Nephron progenitor cell (in vitro differentiated cells): ENCODE measurements at regions not wholly inside any gene's neighbourhood (a gene's known extent, or its start where the extent isn't known, plus 50 kb on each side); places are given as distances from the start of the nearest gene placed in this dataset.

ENCODE experiments used
- DNase-seq: peaks from one replicate; pipeline ENCODE4 v3.0.0; 2021
- H3K27ac Mint-ChIP-seq: 2 replicates; pipeline ENCODE4 v1.8.0; 2021; ENCODE audit warnings: mild to moderate bottlenecking, moderate library complexity, mixed read lengths
- H3K27me3 Mint-ChIP-seq: 2 replicates; pipeline ENCODE4 v1.8.0; 2021; ENCODE audit warnings: mild to moderate bottlenecking, low read depth, mixed read lengths; ENCODE audit not compliant: poor library complexity
- H3K36me3 Mint-ChIP-seq: 2 replicates; pipeline ENCODE4 v1.8.0; 2021; ENCODE audit warnings: low read depth, mixed read lengths
- H3K4me1 Mint-ChIP-seq: 2 replicates; pipeline ENCODE4 v1.8.0; 2021; ENCODE audit warnings: mixed read lengths
- H3K4me3 Mint-ChIP-seq: 2 replicates; pipeline ENCODE4 v1.8.0; 2021; ENCODE audit warnings: mild to moderate bottlenecking, moderate library complexity, mixed read lengths
- H3K9me3 Mint-ChIP-seq: 2 replicates; pipeline ENCODE4 v1.8.0; 2021; ENCODE audit warnings: mild to moderate bottlenecking, moderate library complexity, mixed read lengths
- TF ChIP-seq, protein P1 (sequence below): fragments of 200-600 bp; sonication (generic); IDR thresholded peaks from 2 replicates; pipeline ENCODE4 v1.5.0; 2021; ENCODE audit warnings: antibody characterized with exemption

DNA sequence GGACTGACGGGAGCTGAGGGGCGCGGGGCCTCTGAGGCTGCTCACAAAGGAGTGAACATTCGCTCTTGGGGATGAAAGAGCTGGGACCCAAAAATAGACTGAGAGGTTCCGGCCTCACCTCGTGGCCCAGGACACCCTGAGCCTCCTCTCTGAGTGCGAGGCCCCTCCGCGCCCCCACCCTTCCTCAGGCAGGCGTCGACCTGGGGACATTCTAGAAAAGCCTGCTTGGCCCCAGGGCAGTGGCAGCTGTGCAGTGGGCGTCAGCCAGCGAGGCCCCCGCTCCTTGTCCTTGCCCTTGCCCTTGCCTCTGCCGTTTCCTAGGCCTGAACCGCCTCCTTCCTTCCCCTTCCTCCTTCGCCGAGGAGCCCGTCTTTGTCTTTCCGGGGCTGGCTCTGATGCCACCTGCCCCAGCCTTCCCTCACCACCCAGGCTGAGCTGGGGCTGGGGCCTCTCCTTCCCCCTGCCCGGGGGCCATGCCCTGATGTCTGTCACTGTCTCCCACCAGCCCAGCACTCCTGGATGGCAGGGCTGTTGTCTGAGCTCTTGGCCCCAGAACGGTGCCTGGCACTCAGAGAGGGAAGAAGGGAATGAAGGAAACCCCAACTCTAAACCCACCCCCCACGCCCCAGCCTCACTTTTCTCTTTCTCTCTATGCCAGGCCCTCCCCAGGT is 208.2 kb upstream of the RTL1 start:
- DNase-seq = no peak
- TF ChIP-seq, protein P1, sequence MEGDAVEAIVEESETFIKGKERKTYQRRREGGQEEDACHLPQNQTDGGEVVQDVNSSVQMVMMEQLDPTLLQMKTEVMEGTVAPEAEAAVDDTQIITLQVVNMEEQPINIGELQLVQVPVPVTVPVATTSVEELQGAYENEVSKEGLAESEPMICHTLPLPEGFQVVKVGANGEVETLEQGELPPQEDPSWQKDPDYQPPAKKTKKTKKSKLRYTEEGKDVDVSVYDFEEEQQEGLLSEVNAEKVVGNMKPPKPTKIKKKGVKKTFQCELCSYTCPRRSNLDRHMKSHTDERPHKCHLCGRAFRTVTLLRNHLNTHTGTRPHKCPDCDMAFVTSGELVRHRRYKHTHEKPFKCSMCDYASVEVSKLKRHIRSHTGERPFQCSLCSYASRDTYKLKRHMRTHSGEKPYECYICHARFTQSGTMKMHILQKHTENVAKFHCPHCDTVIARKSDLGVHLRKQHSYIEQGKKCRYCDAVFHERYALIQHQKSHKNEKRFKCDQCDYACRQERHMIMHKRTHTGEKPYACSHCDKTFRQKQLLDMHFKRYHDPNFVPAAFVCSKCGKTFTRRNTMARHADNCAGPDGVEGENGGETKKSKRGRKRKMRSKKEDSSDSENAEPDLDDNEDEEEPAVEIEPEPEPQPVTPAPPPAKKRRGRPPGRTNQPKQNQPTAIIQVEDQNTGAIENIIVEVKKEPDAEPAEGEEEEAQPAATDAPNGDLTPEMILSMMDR = no peak
- H3K4me1 Mint-ChIP-seq = peaks cover 6% of the 10 kb centered on the region
- no peak overlapping the region for H3K4me3 Mint-ChIP-seq
- H3K36me3 Mint-ChIP-seq = no peaks in the 10 kb centered on the region
- H3K9me3 Mint-ChIP-seq = peaks cover 6% of the 10 kb centered on the region
- H3K27me3 Mint-ChIP-seq = peaks cover 6% of the 10 kb centered on the region
- no peak overlapping the region for H3K27ac Mint-ChIP-seq

DNA sequence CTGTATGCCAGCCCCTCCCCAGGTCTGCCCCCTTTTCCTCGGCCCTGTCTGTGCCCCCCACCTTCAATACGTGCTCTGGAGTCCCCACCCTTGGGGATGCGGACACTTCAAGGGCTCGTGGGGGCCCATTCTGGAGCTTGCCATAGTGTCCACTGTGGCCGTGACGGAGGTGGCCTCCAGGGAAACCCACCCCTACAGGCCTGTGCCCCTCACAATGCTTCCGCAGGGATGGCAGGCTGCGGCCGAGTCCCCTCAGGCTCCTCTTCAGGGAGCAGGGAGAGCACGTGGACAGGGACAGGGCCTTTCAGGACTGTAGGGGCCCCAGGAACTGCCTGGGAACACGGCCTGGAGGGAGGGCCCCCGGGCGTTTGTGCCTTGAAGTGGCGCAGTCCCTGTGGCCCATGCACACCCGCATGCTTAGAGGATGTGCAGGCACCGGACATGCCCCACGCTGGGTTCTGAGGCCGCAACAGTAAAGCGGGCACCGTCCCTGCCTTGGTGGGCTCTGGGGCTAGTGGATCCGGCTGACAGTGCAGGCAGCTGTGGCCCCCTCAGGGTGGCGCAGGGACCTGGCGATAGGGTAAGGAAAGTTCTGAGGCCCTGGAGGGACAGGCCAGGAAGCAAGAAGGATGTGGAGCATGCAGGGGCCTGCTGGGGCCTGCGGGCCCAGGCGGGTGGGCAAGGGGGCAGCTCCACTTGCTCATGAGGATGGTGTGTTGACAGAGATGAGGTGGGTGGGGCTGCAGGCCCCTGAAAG is 209.0 kb upstream of the RTL1 start:
- H3K36me3 Mint-ChIP-seq = no peaks in the 10 kb centered on the region
- no peak overlapping the region for H3K27ac Mint-ChIP-seq
- peaks cover 9% of the 10 kb centered on the region for H3K27me3 Mint-ChIP-seq
- peaks cover 8% of the 10 kb centered on the region for H3K4me1 Mint-ChIP-seq
- H3K9me3 Mint-ChIP-seq = no peaks in the 10 kb centered on the region
- DNase-seq = no peak
- H3K4me3 Mint-ChIP-seq = no peak overlapping the region
- TF ChIP-seq, protein P1 = no peak

DNA sequence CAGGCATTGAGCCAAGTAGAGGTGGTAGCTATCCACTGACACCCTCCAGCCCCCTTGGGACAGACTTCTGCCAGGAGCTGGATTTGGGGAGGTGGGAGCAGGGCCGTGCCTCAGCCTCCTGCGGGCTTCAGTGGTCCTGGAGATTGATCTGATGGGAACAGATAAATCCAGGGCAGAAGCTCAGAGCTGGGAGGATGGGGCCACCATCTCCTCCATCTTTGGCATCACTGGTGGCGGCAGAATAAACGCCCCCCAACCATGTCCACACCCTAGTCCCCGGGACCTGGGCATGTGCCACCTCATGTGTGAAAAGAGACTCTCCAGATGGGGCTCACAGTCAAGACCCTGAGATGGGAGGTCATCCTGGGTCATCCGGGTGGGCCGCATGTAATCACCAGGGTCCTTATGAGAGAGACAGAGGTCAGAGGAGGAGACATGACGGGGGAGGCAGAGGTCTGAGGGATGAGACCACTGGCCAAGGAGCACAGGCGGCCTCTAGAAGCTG is 209.6 kb upstream of the RTL1 start:
- Mint-ChIP-seq H3K27me3 (peaks cover 14% of the 10 kb centered on the region), H3K4me1 (peaks cover 13% of the 10 kb centered on the region), H3K27ac (no peak overlapping the region), H3K4me3 (no peak overlapping the region), H3K9me3 (no peaks in the 10 kb centered on the region), H3K36me3 (no peaks in the 10 kb centered on the region)
- TF ChIP-seq, protein P1 = no peak
- DNase-seq = no peak

DNA sequence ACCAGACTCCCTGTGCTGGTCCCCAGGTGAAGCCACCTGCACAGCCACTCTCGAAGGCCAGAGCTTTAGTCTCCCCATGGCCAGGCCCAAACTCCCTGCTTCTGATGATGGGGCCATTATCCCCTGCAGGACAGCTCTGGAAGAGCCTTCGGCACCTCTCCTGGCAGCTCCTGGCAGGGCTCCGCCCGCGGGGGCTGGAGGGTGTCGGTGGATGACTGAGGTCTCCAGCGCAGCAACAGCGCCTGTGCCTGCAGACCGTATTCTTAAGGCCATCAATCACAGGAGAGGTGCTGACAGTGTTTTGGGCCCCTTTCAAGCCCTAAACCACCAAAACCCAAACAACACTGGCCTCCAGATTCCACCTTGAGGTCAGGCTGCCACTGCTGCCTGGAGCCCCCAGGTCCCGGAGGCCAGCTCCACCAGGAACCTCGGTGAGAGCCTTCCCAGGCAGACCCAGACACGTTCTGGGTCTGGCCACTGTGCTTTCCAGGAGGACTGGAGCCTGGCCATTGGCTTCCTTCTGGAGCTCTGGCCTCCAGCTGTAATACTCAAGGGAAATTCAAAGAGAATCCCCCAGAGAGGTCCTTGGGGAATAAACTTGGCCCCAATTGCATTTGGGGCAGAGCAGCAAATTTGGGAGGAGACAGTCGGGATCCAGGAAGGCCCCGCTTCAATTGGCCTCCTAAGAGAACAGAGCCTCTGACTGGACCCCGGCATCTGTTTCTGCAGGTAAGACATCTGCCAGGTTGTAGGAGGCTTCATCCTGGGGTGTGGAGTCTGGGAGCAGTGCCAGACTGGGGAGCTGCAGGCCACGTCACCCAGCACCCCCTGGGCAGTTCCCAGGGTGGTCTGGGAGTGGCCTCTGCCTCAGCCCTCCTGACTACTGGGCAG is 210.6 kb upstream of the RTL1 start:
- TF ChIP-seq, protein P1 = no peak
- Mint-ChIP-seq H3K27me3 (peaks cover 21% of the 10 kb centered on the region), H3K27ac (no peak overlapping the region), H3K4me3 (no peak overlapping the region), H3K36me3 (no peaks in the 10 kb centered on the region), H3K9me3 (no peaks in the 10 kb centered on the region), H3K4me1 (peaks cover 23% of the 10 kb centered on the region)
- DNase-seq = no peak

DNA sequence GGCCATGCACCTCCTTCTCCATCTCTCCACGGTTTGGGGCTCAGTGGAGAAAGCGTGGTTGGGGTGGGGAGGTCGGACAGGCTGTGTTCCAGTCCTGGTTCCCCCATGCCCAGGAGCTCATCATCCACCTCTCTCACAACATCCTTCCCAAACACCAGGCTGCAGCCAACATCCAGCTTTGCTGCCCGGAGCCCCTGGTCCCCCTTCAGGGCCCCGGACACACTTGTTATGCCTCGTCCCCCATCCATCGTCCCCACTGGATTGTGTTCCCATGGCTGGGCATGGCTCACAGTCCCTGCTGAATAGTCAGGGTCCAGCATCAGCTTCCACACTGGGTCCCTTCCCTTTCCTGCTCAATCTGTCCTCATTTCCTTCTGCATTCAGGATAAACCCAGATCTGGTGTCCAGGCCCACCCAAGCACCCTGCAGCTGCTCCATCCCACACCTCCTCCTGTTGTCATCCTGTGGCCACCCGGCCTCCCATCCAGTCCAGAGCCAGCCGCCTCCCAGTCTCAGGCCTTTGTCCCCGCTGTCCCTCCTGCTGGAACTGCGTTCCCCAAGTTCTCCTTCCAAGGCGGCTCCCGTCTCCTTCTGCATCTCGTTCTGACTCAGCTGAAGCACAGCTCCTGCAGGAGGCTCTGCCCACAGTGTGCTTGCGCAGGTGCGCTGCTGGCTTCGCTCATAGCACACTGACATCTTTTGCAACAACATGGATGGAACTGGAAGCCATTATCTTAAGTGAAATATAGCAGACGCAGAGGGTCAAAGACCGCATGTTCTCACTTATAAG is 211.4 kb upstream of the RTL1 start:
- no peak for DNase-seq
- peaks cover 19% of the 10 kb centered on the region for H3K27me3 Mint-ChIP-seq
- H3K4me1 Mint-ChIP-seq = peaks cover 31% of the 10 kb centered on the region
- TF ChIP-seq, protein P1 = no peak
- H3K4me3 Mint-ChIP-seq = no peak overlapping the region
- H3K27ac Mint-ChIP-seq = no peak overlapping the region
- no peaks in the 10 kb centered on the region for H3K9me3 Mint-ChIP-seq
- no peaks in the 10 kb centered on the region for H3K36me3 Mint-ChIP-seq
